H1 (cell line): ENCODE measurements at regions not wholly inside any gene's neighbourhood (a gene's known extent, or its start where the extent isn't known, plus 50 kb on each side); places are given as distances from the start of the nearest gene placed in this dataset.

Experiments
- CTCF ChIA-PET: fragments of 300-600 bp; sonication (Branson Sonifier 250); formaldehyde crosslinking; loops from one replicate; lab custom pipeline; 2021; ENCODE audit not compliant: partially characterized antibody; lab: Charles Lee
- POLR2A ChIA-PET: fragments of 300-600 bp; sonication (Branson Sonifier 250); formaldehyde crosslinking; loops from one replicate; lab custom pipeline; 2021; ENCODE audit warnings: inconsistent platforms; ENCODE audit not compliant: partially characterized antibody; lab: Charles Lee
- DNase-seq, 2 experiments: peaks; one replicate each; pipeline versions ENCODE4 v3.0.0 to v3.0.0-alpha.2; 2010 to 2022; ENCODE audit warnings: low spot score in 2 of 2, low read depth in 1 of 2, mixed read lengths in 1 of 2
- FAIRE-seq: peaks from 2 replicates; lab custom pipeline; 2011; peaks lifted over from hg19 to GRCh38; lab: Jason Lieb, UNC
- H2AFZ ChIP-seq: 2 replicates; pipeline ENCODE4 v1.8.1; 2012; ENCODE audit warnings: low read length, inconsistent platforms
- H2AK5ac ChIP-seq: 2 replicates; pipeline ENCODE4 v1.6.1; 2013; ENCODE audit warnings: low read depth, low read length
- H2BK120ac ChIP-seq: replicated peaks from 2 replicates; pipeline ENCODE3; 2013; ENCODE audit warnings: low read depth, low read length, inconsistent platforms
- H2BK12ac ChIP-seq: 2 replicates; pipeline ENCODE4 v1.6.1; 2013; ENCODE audit warnings: low read depth, low read length
- H2BK15ac ChIP-seq: 2 replicates; pipeline ENCODE4 v1.6.1; 2013; ENCODE audit warnings: low read length
- H2BK20ac ChIP-seq: 2 replicates; pipeline ENCODE4 v1.6.1; 2013; ENCODE audit warnings: low read length
- H2BK5ac ChIP-seq: 2 replicates; pipeline ENCODE4 v1.6.1; 2013; ENCODE audit warnings: low read depth, low read length
- H3K14ac ChIP-seq: 2 replicates; pipeline ENCODE4 v1.6.1; 2013; ENCODE audit warnings: inconsistent platforms; ENCODE audit not compliant: insufficient read length
- H3K18ac ChIP-seq: 2 replicates; pipeline ENCODE4 v1.6.1; 2013; ENCODE audit warnings: low read length; ENCODE audit errors: extremely low read depth
- H3K23ac ChIP-seq: 2 replicates; pipeline ENCODE4 v1.6.1; 2013; ENCODE audit warnings: inconsistent platforms; ENCODE audit not compliant: insufficient read length
- H3K23me2 ChIP-seq: 2 replicates; pipeline ENCODE4 v1.6.1; 2013; ENCODE audit warnings: low read depth, low read length
- H3K27ac ChIP-seq: 2 replicates; pipeline ENCODE4 v1.6.1; 2011; ENCODE audit warnings: low read depth, low read length, inconsistent platforms
- H3K27me3 ChIP-seq, 4 experiments: replicated peaks in 1 of 4; 1 replicate in 1 of 4; 2 replicates in 3 of 4; pipeline versions ENCODE4 v1.6.1 to v1.8.1; 2011 to 2013; ENCODE audit warnings: low read length in 3 of 4, mild to moderate bottlenecking in 3 of 4, inconsistent platforms in 2 of 4, mixed read lengths in 2 of 4, moderate library complexity in 1 of 4; ENCODE audit not compliant: control insufficient read depth in 3 of 4, insufficient read depth in 3 of 4; ENCODE audit errors: extremely low read depth in 1 of 4
- H3K36me3 ChIP-seq, 4 experiments: 2 replicates each; pipeline versions ENCODE4 v1.6.1 to v1.8.1; 2011 to 2013; ENCODE audit warnings: mild to moderate bottlenecking in 4 of 4, low read length in 3 of 4, moderate library complexity in 2 of 4, control low read depth in 1 of 4, inconsistent platforms in 1 of 4; ENCODE audit not compliant: insufficient read depth in 4 of 4, control insufficient read depth in 2 of 4
- H3K4ac ChIP-seq: replicated peaks from 2 replicates; pipeline ENCODE3; 2013; ENCODE audit warnings: low read length, low read depth, mixed read lengths, inconsistent platforms; ENCODE audit not compliant: insufficient read length
- H3K4me1 ChIP-seq, 4 experiments: replicated peaks in 1 of 4; 1 replicate in 1 of 4; 2 replicates in 3 of 4; pipeline versions ENCODE4 v1.6.1 to v1.8.1; 2011 to 2013; ENCODE audit warnings: low read length in 3 of 4, inconsistent platforms in 2 of 4, mixed read lengths in 1 of 4; ENCODE audit not compliant: insufficient read depth in 4 of 4, control insufficient read depth in 3 of 4
- H3K4me2 ChIP-seq, 2 experiments: 2 replicates each; pipeline versions ENCODE4 v1.6.1 to v1.8.1; 2011 to 2013; ENCODE audit warnings: low read depth in 2 of 2, low read length in 2 of 2, control low read depth in 1 of 2, inconsistent platforms in 1 of 2, mild to moderate bottlenecking in 1 of 2; ENCODE audit not compliant: insufficient read depth in 1 of 2
- H3K4me3 ChIP-seq, 4 experiments: fragments of 200-600, 300-600 bp in 1 of 4; sonication (generic), shearing (Covaris generic), sonication (Bioruptor Twin) in 1 of 4; 2 replicates each; pipeline versions ENCODE4 v1.5.1 to v1.8.1; 2011 to 2016; ENCODE audit warnings: low read length in 4 of 4, low read depth in 3 of 4, control low read depth in 2 of 4, inconsistent platforms in 2 of 4, mild to moderate bottlenecking in 2 of 4, mixed read lengths in 1 of 4, moderate library complexity in 1 of 4; ENCODE audit not compliant: insufficient read depth in 2 of 4; ENCODE audit errors: extremely low read depth in 1 of 4
- H3K56ac ChIP-seq: replicated peaks from 2 replicates; pipeline ENCODE3; 2013; ENCODE audit warnings: low read depth, mild to moderate bottlenecking, mixed read lengths, low read length, inconsistent platforms; ENCODE audit not compliant: insufficient read length
- H3K79me1 ChIP-seq: 2 replicates; pipeline ENCODE4 v1.6.1; 2013; ENCODE audit warnings: low read depth, low read length, control low read depth
- H3K79me2 ChIP-seq, 2 experiments: 2 replicates each; pipeline versions ENCODE4 v1.6.1 to v1.8.1; 2012 to 2013; ENCODE audit warnings: low read length in 2 of 2, mild to moderate bottlenecking in 2 of 2, inconsistent platforms in 1 of 2; ENCODE audit not compliant: insufficient read depth in 2 of 2, control insufficient read depth in 1 of 2
- H3K9ac ChIP-seq, 4 experiments: replicated peaks in 1 of 4; 1 replicate in 1 of 4; 2 replicates in 3 of 4; pipeline versions ENCODE4 v1.6.1 to v1.8.1; 2011 to 2013; ENCODE audit warnings: low read depth in 3 of 4, low read length in 3 of 4, control low read depth in 2 of 4, mild to moderate bottlenecking in 2 of 4, moderate library complexity in 2 of 4, inconsistent platforms in 1 of 4; ENCODE audit errors: extremely low read depth in 1 of 4
- H3K9me3 ChIP-seq, 2 experiments: 2 replicates each; pipeline versions ENCODE4 v1.6.1 to v1.8.1; 2012 to 2013; ENCODE audit warnings: mild to moderate bottlenecking in 2 of 2, moderate library complexity in 2 of 2, control low read depth in 1 of 2, inconsistent platforms in 1 of 2, low read depth in 1 of 2, low read length in 1 of 2, mixed read lengths in 1 of 2; ENCODE audit not compliant: insufficient read depth in 2 of 2
- H4K20me1 ChIP-seq, 2 experiments: replicated peaks in 1 of 2; 2 replicates each; pipeline versions ENCODE3 to v1.8.1; 2011 to 2013; ENCODE audit warnings: inconsistent platforms in 2 of 2, low read length in 2 of 2, mild to moderate bottlenecking in 1 of 2; ENCODE audit not compliant: insufficient read depth in 2 of 2, control insufficient read depth in 1 of 2
- H4K5ac ChIP-seq: 2 replicates; pipeline ENCODE4 v1.6.1; 2013; ENCODE audit warnings: low read length, low read depth, mixed read lengths, inconsistent platforms; ENCODE audit not compliant: insufficient read length
- H4K8ac ChIP-seq: 2 replicates; pipeline ENCODE4 v1.8.0; 2013; ENCODE audit warnings: mild to moderate bottlenecking, moderate library complexity, low read length, inconsistent platforms; ENCODE audit not compliant: insufficient read depth; ENCODE audit errors: extremely low read depth
- H4K91ac ChIP-seq: replicated peaks from 2 replicates; pipeline ENCODE3; 2013; ENCODE audit warnings: low read length, mixed read lengths, inconsistent platforms; ENCODE audit not compliant: insufficient read length
- ASH2L ChIP-seq: fragments of 200-600, 300-600 bp; sonication (generic); IDR thresholded peaks from one replicate; pipeline ENCODE4 v1.7.1; 2017; ENCODE audit warnings: low read length
- EZH2 ChIP-seq: fragments of 200-600 bp; sonication (generic); IDR thresholded peaks from 2 replicates; pipeline ENCODE4 v1.7.1; 2012; ENCODE audit warnings: low read depth, mild to moderate bottlenecking, moderate library complexity, low read length, inconsistent platforms; ENCODE audit not compliant: severe bottlenecking
- POLR2AphosphoS5 ChIP-seq: IDR thresholded peaks from 2 replicates; pipeline ENCODE4 v1.6.1; 2011; ENCODE audit warnings: low read depth, low read length
- SP4 ChIP-seq: IDR thresholded peaks from 2 replicates; pipeline ENCODE4 v1.6.1; 2012; ENCODE audit warnings: low read length, inconsistent platforms
- SRF ChIP-seq: IDR thresholded peaks from 2 replicates; pipeline ENCODE4 v1.6.1; 2011; ENCODE audit warnings: mild to moderate bottlenecking, low read depth, low read length, moderate library complexity
- SUZ12 ChIP-seq: fragments of 200-600 bp; sonication (generic); IDR thresholded peaks from 2 replicates; pipeline ENCODE4 v1.6.1; 2012; ENCODE audit warnings: mild to moderate bottlenecking, inconsistent platforms, low read length, moderate library complexity, mixed read lengths
- WGBS, 2 experiments: shearing (Covaris generic) in 1 of 2; methylation state at CpG; one replicate each; pipeline versions ENCODE4 v1.1.6 to v1.1.7; 2013 to 2015; ENCODE audit warnings: low lambda C conversion rate in 2 of 2, mixed read lengths in 2 of 2, inconsistent platforms in 1 of 2, low coverage in 1 of 2, missing lambda C conversion rate in 1 of 2; ENCODE audit not compliant: insufficient replicate concordance in 2 of 2, insufficient coverage in 1 of 2, insufficient read length in 1 of 2; ENCODE audit errors: extremely low coverage in 1 of 2, missing lambda C conversion rate in 1 of 2; 5-methylcytosine and 5-hydroxymethylcytosine counted together

GRCh38 chr21:14762327-14762726, 216.2 kb upstream of the SAMSN1 start:
- H3K23me2 ChIP-seq = no peaks in the 10 kb centered on the region; the same call in 1 of the 2 replicates
- 86% methylated on average over 1 of the region's 1 CpG; no CpG with 5 or more reads in 1 of the 2 experiments for WGBS, 2 experiments
- ChIA-PET CTCF (interaction anchor here (1.3 kb wide), 1 partner anchor 12 kb away, joined by 3 read pairs; no protein-coding TSS in a partner anchor), POLR2A (no interaction called here)
- no peaks in the 10 kb centered on the region for H3K79me2 ChIP-seq
- no peak overlapping the region for H2BK20ac ChIP-seq
- H4K8ac ChIP-seq = no peak overlapping the region
- no peak overlapping the region for H2BK15ac ChIP-seq
- no peak overlapping the region for H3K18ac ChIP-seq
- FAIRE-seq (no peak), DNase-seq (no peak)
- TF ChIP-seq EZH2 (no peak), POLR2AphosphoS5 (no peak), SP4 (no peak), ASH2L (no peak), SRF (no peak), SUZ12 (no peak)
- H3K4ac ChIP-seq = no peak overlapping the region
- no peaks in the 10 kb centered on the region for H3K9me3 ChIP-seq
- H4K20me1 ChIP-seq = no peaks in the 10 kb centered on the region
- no peak overlapping the region for H2BK5ac ChIP-seq
- H3K4me2 ChIP-seq = no peak overlapping the region
- H3K9ac ChIP-seq = no peak overlapping the region
- no peaks in the 10 kb centered on the region for H3K27me3 ChIP-seq
- no peaks in the 10 kb centered on the region for H3K4me1 ChIP-seq
- no peak overlapping the region for H2BK120ac ChIP-seq
- no peaks in the 10 kb centered on the region for H3K79me1 ChIP-seq
- no peaks in the 10 kb centered on the region for H3K36me3 ChIP-seq
- no peak overlapping the region for H4K91ac ChIP-seq
- no peak overlapping the region for H3K4me3 ChIP-seq
- no peak overlapping the region for H3K23ac ChIP-seq
- H2AFZ ChIP-seq = no peak overlapping the region
- H3K14ac ChIP-seq = no peak overlapping the region
- H4K5ac ChIP-seq = no peak overlapping the region
- H3K56ac ChIP-seq = no peak overlapping the region
- no peak overlapping the region for H3K27ac ChIP-seq
- H2BK12ac ChIP-seq = no peak overlapping the region
- H2AK5ac ChIP-seq = no peak overlapping the region
